Activated CD4-positive, alpha-beta memory T cell treated with anti-CD3 and anti-CD28 coated beads for 36 hours (primary cell): ENCODE measurements at regions not wholly inside any gene's neighbourhood (a gene's known extent, or its start where the extent isn't known, plus 50 kb on each side); places are given as distances from the start of the nearest gene placed in this dataset.

ENCODE experiments used
- CTCF ChIA-PET: fragments of 350-600 bp; sonication (Branson Sonifier 250); formaldehyde crosslinking; loops from one replicate; lab custom pipeline; 2021; ENCODE audit warnings: antibody characterized with exemption, inconsistent platforms; lab: Charles Lee
- POLR2A ChIA-PET: fragments of 350-600 bp; sonication (Branson Sonifier 250); formaldehyde crosslinking; loops from one replicate; lab custom pipeline; 2021; ENCODE audit warnings: antibody characterized with exemption; lab: Charles Lee
- DNase-seq: peaks from one replicate; pipeline ENCODE4 v3.0.0-alpha.2; 2020
- H3K27ac Mint-ChIP-seq: one replicate; pipeline ENCODE4 v1.8.0; 2021; ENCODE audit warnings: mixed read lengths
- H3K27me3 Mint-ChIP-seq: one replicate; pipeline ENCODE4 v1.8.0; 2021; ENCODE audit warnings: mixed read lengths
- H3K36me3 Mint-ChIP-seq: one replicate; pipeline ENCODE4 v1.8.0; 2021; ENCODE audit warnings: mixed read lengths
- H3K4me1 Mint-ChIP-seq: one replicate; pipeline ENCODE4 v1.8.0; 2021; ENCODE audit warnings: low read depth, mixed read lengths
- H3K4me3 Mint-ChIP-seq: one replicate; pipeline ENCODE4 v1.8.0; 2021; ENCODE audit warnings: mild to moderate bottlenecking, mixed read lengths
- H3K9me3 Mint-ChIP-seq: one replicate; pipeline ENCODE4 v1.8.0; 2021; ENCODE audit warnings: mixed read lengths
- intact Hi-C: fragments of 100-400 bp; cut with micrococcal nuclease; formaldehyde crosslinking; loops from one replicate; pipeline ENCODE4 v1.15.1; 2023

GRCh38 chrX:69298466-69299140 is 133.3 kb upstream of the PJA1 start:
- ChIA-PET POLR2A (no interaction called here), CTCF (no interaction called here)
- Mint-ChIP-seq H3K27me3 (peaks cover 3% of the 10 kb centered on the region), H3K27ac (no peak overlapping the region), H3K4me1 (no peaks in the 10 kb centered on the region), H3K9me3 (no peaks in the 10 kb centered on the region), H3K36me3 (no peaks in the 10 kb centered on the region), H3K4me3 (no peak overlapping the region)
- DNase-seq: no peak
- intact Hi-C loops: no loop called here

GRCh38 chrX:69297506-69297905 is 132.3 kb upstream of the PJA1 start:
- H3K27me3 Mint-ChIP-seq: peaks cover 2% of the 10 kb centered on the region
- no peaks in the 10 kb centered on the region for H3K36me3 Mint-ChIP-seq
- POLR2A ChIA-PET: no interaction called here
- no peak overlapping the region for H3K27ac Mint-ChIP-seq
- H3K4me1 Mint-ChIP-seq: no peaks in the 10 kb centered on the region
- no peak overlapping the region for H3K4me3 Mint-ChIP-seq
- no peak for DNase-seq
- intact Hi-C loops: no loop called here
- no peaks in the 10 kb centered on the region for H3K9me3 Mint-ChIP-seq
- CTCF ChIA-PET: no interaction called here

- no peak overlapping the region for H3K4me3 Mint-ChIP-seq
- H3K27ac Mint-ChIP-seq: no peak overlapping the region
- intact Hi-C loops: no loop called here
- H3K4me1 Mint-ChIP-seq: no peaks in the 10 kb centered on the region
- H3K27me3 Mint-ChIP-seq: no peaks in the 10 kb centered on the region
- H3K9me3 Mint-ChIP-seq: no peaks in the 10 kb centered on the region
- POLR2A ChIA-PET: no interaction called here
- H3K36me3 Mint-ChIP-seq: no peaks in the 10 kb centered on the region
- DNase-seq: no peak
- CTCF ChIA-PET: no interaction called here
These were observed 128.7 kb upstream of the PJA1 start for GRCh38 chrX:69293776-69294601.

- POLR2A ChIA-PET: no interaction called here
- Mint-ChIP-seq H3K4me3 (no peak overlapping the region), H3K27ac (no peak overlapping the region), H3K4me1 (no peaks in the 10 kb centered on the region), H3K9me3 (no peaks in the 10 kb centered on the region), H3K27me3 (no peaks in the 10 kb centered on the region), H3K36me3 (no peaks in the 10 kb centered on the region)
- DNase-seq: no peak
- CTCF ChIA-PET: no interaction called here
- intact Hi-C loops: no loop called here
These were observed 125.9 kb upstream of the PJA1 start for GRCh38 chrX:69291116-69291515.

- intact Hi-C loops: no loop called here
- no peaks in the 10 kb centered on the region for H3K4me1 Mint-ChIP-seq
- DNase-seq: no peak
- no peak overlapping the region for H3K27ac Mint-ChIP-seq
- ChIA-PET CTCF (no interaction called here), POLR2A (no interaction called here)
- H3K36me3 Mint-ChIP-seq: no peaks in the 10 kb centered on the region
- no peak overlapping the region for H3K4me3 Mint-ChIP-seq
- H3K9me3 Mint-ChIP-seq: no peaks in the 10 kb centered on the region
- no peaks in the 10 kb centered on the region for H3K27me3 Mint-ChIP-seq
These were observed 125.0 kb upstream of the PJA1 start for GRCh38 chrX:69290292-69290691.

GRCh38 chrX:69289793-69290123 is 124.5 kb upstream of the PJA1 start:
- Mint-ChIP-seq H3K4me1 (no peaks in the 10 kb centered on the region), H3K36me3 (no peaks in the 10 kb centered on the region), H3K27ac (no peak overlapping the region), H3K4me3 (no peak overlapping the region), H3K9me3 (no peaks in the 10 kb centered on the region), H3K27me3 (no peaks in the 10 kb centered on the region)
- POLR2A ChIA-PET: no interaction called here
- intact Hi-C loops: loop anchor here (10.0 kb wide), 2 partner anchors 65 to 1095 kb away; no protein-coding TSS in a partner anchor
- CTCF ChIA-PET: no interaction called here
- DNase-seq: no peak

- H3K4me3 Mint-ChIP-seq: no peak overlapping the region
- H3K4me1 Mint-ChIP-seq: no peaks in the 10 kb centered on the region
- no peak for DNase-seq
- POLR2A ChIA-PET: no interaction called here
- no peak overlapping the region for H3K27ac Mint-ChIP-seq
- H3K27me3 Mint-ChIP-seq: no peaks in the 10 kb centered on the region
- H3K9me3 Mint-ChIP-seq: no peaks in the 10 kb centered on the region
- intact Hi-C loops: loop anchor here (10.0 kb wide), 2 partner anchors 64 to 1094 kb away; no protein-coding TSS in a partner anchor
- CTCF ChIA-PET: no interaction called here
- H3K36me3 Mint-ChIP-seq: no peaks in the 10 kb centered on the region
These were observed 124.0 kb upstream of the PJA1 start for GRCh38 chrX:69289046-69289792.

- no peaks in the 10 kb centered on the region for H3K27me3 Mint-ChIP-seq
- H3K36me3 Mint-ChIP-seq: no peaks in the 10 kb centered on the region
- CTCF ChIA-PET: interaction anchor here (0.7 to 0.8 kb wide), 3 partner anchors 27 to 554 kb away, joined by 3 read pairs; no protein-coding TSS in a partner anchor
- no peak overlapping the region for H3K4me3 Mint-ChIP-seq
- intact Hi-C loops: loop anchor here (10.0 kb wide), 2 partner anchors 62 to 1092 kb away; no protein-coding TSS in a partner anchor
- DNase-seq: no peak
- no peak overlapping the region for H3K27ac Mint-ChIP-seq
- POLR2A ChIA-PET: no interaction called here
- H3K4me1 Mint-ChIP-seq: no peaks in the 10 kb centered on the region
- no peaks in the 10 kb centered on the region for H3K9me3 Mint-ChIP-seq
These were observed 121.8 kb upstream of the PJA1 start for GRCh38 chrX:69287095-69287494.

- intact Hi-C loops: loop anchor here (10.0 kb wide), 2 partner anchors 62 to 1092 kb away; no protein-coding TSS in a partner anchor
- Mint-ChIP-seq H3K36me3 (no peaks in the 10 kb centered on the region), H3K4me1 (no peaks in the 10 kb centered on the region), H3K27ac (no peak overlapping the region), H3K4me3 (no peak overlapping the region), H3K27me3 (no peaks in the 10 kb centered on the region), H3K9me3 (no peaks in the 10 kb centered on the region)
- POLR2A ChIA-PET: no interaction called here
- DNase-seq: no peak
- CTCF ChIA-PET: interaction anchor here (0.7 to 0.8 kb wide), 3 partner anchors 27 to 553 kb away, joined by 3 read pairs; no protein-coding TSS in a partner anchor
These were observed 121.3 kb upstream of the PJA1 start for GRCh38 chrX:69286565-69286906.

GRCh38 chrX:69285881-69286564 is 120.8 kb upstream of the PJA1 start:
- Mint-ChIP-seq H3K4me3 (no peak overlapping the region), H3K27ac (no peak overlapping the region), H3K9me3 (no peaks in the 10 kb centered on the region), H3K4me1 (no peaks in the 10 kb centered on the region), H3K27me3 (no peaks in the 10 kb centered on the region), H3K36me3 (no peaks in the 10 kb centered on the region)
- ChIA-PET POLR2A (no interaction called here), CTCF (interaction anchor here (0.8 to 1.5 kb wide), 3 partner anchors 10 to 553 kb away, joined by 3 to 6 read pairs (median 4); no protein-coding TSS in a partner anchor)
- intact Hi-C loops: loop anchor here (10.0 kb wide), 2 partner anchors 61 to 1091 kb away; no protein-coding TSS in a partner anchor
- peak; percentile 56 for DNase-seq

- no peaks in the 10 kb centered on the region for H3K36me3 Mint-ChIP-seq
- intact Hi-C loops: loop anchor here (10.0 kb wide), 2 partner anchors 61 to 1091 kb away; no protein-coding TSS in a partner anchor
- ChIA-PET POLR2A (interaction anchor here (1.7 kb wide), 1 partner anchor 458 kb away, joined by 4 read pairs; no protein-coding TSS in a partner anchor), CTCF (interaction anchor here (0.9 to 1.5 kb wide), 2 partner anchors 10 to 463 kb away, joined by 4 to 6 read pairs; no protein-coding TSS in a partner anchor)
- no peaks in the 10 kb centered on the region for H3K9me3 Mint-ChIP-seq
- DNase-seq: no peak
- no peaks in the 10 kb centered on the region for H3K27me3 Mint-ChIP-seq
- H3K4me3 Mint-ChIP-seq: no peak overlapping the region
- H3K4me1 Mint-ChIP-seq: no peaks in the 10 kb centered on the region
- H3K27ac Mint-ChIP-seq: no peak overlapping the region
These were observed 120.2 kb upstream of the PJA1 start for GRCh38 chrX:69285401-69285877.
